ENCODE measurements at regions not wholly inside any gene's neighbourhood (a gene's known extent, or its start where the extent isn't known, plus 50 kb on each side); places are given as distances from the start of the nearest gene placed in this dataset.
"Not testable (repeated sequence)": the region's sequence is repeated elsewhere in the genome, so short reads cannot be mapped to it uniquely, and the experiment has no call there.

- H2BK5ac ChIP-seq (ENCODE audit: low read depth, low read length, poor library complexity), result no peak overlapping the region
- no peaks in the 10 kb centered on the region for H3K79me1 ChIP-seq (ENCODE audit: low read length)
- no CpG with 5 or more reads among the region's 2 CpGs for WGBS (ENCODE audit: extremely low coverage, insufficient coverage, insufficient read length)
These were observed 1646.0 kb downstream of the PCDH9 start for GRCh38 chr13:65584126-65584525.

GRCh38 chr13:65582160-65582559 lies 1648.0 kb downstream of the PCDH9 start:
- H3K18ac ChIP-seq (ENCODE audit: low read length), result no peak overlapping the region
- no peak overlapping the region for H2BK120ac ChIP-seq (ENCODE audit: insufficient read depth, low read length, poor library complexity)
- no peak overlapping the region for H4K8ac ChIP-seq (ENCODE audit: low read depth, low read length)
- H3K79me1 ChIP-seq (ENCODE audit: low read length), result no peaks in the 10 kb centered on the region
- H3K4ac ChIP-seq (ENCODE audit: low read depth, low read length), result no peak overlapping the region
- H2BK12ac ChIP-seq (ENCODE audit: low read length), result no peak overlapping the region
- no peak for DNase-seq
- H4K12ac ChIP-seq (ENCODE audit: low read depth, low read length), result no peak overlapping the region
- H3K4me3 ChIP-seq (ENCODE audit: low read depth, low read length), result no peak overlapping the region
- no peaks in the 10 kb centered on the region for H3K36me3 ChIP-seq (ENCODE audit: control insufficient read depth in 1 of 2, insufficient read depth in 2 of 2, low read length in 2 of 2)
- no peaks in the 10 kb centered on the region for H3K9me3 ChIP-seq (ENCODE audit: insufficient read depth, low read depth, low read length)
- H3K9ac ChIP-seq (ENCODE audit: low read length), result no peak overlapping the region
- no peak overlapping the region for H2AFZ ChIP-seq (ENCODE audit: insufficient read depth, low read length, poor library complexity)
- H3K27me3 ChIP-seq (ENCODE audit: insufficient read depth, low read length), result no peaks in the 10 kb centered on the region
- no peak overlapping the region for H3K4me2 ChIP-seq (ENCODE audit: low read length)
- no peaks in the 10 kb centered on the region for H3K79me2 ChIP-seq (ENCODE audit: control insufficient read depth, insufficient read depth, low read length, poor library complexity)
- H4K91ac ChIP-seq (ENCODE audit: low read depth, low read length), result no peak overlapping the region
- no peak overlapping the region for H3K23ac ChIP-seq (ENCODE audit: low read length)
- H3K14ac ChIP-seq (ENCODE audit: low read length), result no peak overlapping the region
- no peaks in the 10 kb centered on the region for H3K4me1 ChIP-seq (ENCODE audit: control insufficient read depth in 1 of 2, insufficient read depth in 2 of 2, low read length in 2 of 2)
- no peak overlapping the region for H2AK5ac ChIP-seq (ENCODE audit: low read length)
- H3K27ac ChIP-seq (ENCODE audit: low read depth, low read length), result no peak overlapping the region
- H2BK5ac ChIP-seq (ENCODE audit: low read depth, low read length, poor library complexity), result no peak overlapping the region

More at GRCh38 chr13:65584126-65584525, 1646.0 kb downstream of the PCDH9 start:
- no peaks in the 10 kb centered on the region for H3K27me3 ChIP-seq (ENCODE audit: insufficient read depth, low read length)
- no peak overlapping the region for H3K9ac ChIP-seq (ENCODE audit: low read length)
- no peaks in the 10 kb centered on the region for H3K4me1 ChIP-seq (ENCODE audit: control insufficient read depth in 1 of 2, insufficient read depth in 2 of 2, low read length in 2 of 2)
- H3K36me3 ChIP-seq (ENCODE audit: control insufficient read depth in 1 of 2, insufficient read depth in 2 of 2, low read length in 2 of 2), result no peaks in the 10 kb centered on the region
- H3K4ac ChIP-seq (ENCODE audit: low read depth, low read length), result no peak overlapping the region
- no peak overlapping the region for H3K14ac ChIP-seq (ENCODE audit: low read length)
- H3K23ac ChIP-seq (ENCODE audit: low read length), result no peak overlapping the region
- H4K12ac ChIP-seq (ENCODE audit: low read depth, low read length), result no peak overlapping the region
- no peak overlapping the region for H3K4me2 ChIP-seq (ENCODE audit: low read length)
- H2AFZ ChIP-seq (ENCODE audit: insufficient read depth, low read length, poor library complexity), result no peak overlapping the region
- H3K18ac ChIP-seq (ENCODE audit: low read length), result no peak overlapping the region
- H2AK5ac ChIP-seq (ENCODE audit: low read length), result no peak overlapping the region
- no peaks in the 10 kb centered on the region for H3K79me2 ChIP-seq (ENCODE audit: control insufficient read depth, insufficient read depth, low read length, poor library complexity)
- no peak overlapping the region for H3K4me3 ChIP-seq (ENCODE audit: low read depth, low read length)
- H2BK12ac ChIP-seq (ENCODE audit: low read length), result no peak overlapping the region
- H4K8ac ChIP-seq (ENCODE audit: low read depth, low read length), result no peak overlapping the region
- no peaks in the 10 kb centered on the region for H3K9me3 ChIP-seq (ENCODE audit: insufficient read depth, low read depth, low read length)
- no peak for DNase-seq
- H3K27ac ChIP-seq (ENCODE audit: low read depth, low read length), result no peak overlapping the region
- no peak overlapping the region for H2BK120ac ChIP-seq (ENCODE audit: insufficient read depth, low read length, poor library complexity)
- H4K91ac ChIP-seq (ENCODE audit: low read depth, low read length), result no peak overlapping the region

- DNase-seq; H2AFZ ChIP-seq (ENCODE audit: insufficient read depth, low read length, poor library complexity); H3K4ac ChIP-seq (ENCODE audit: low read depth, low read length); H2AK5ac ChIP-seq (ENCODE audit: low read length); H3K18ac ChIP-seq (ENCODE audit: low read length); H3K36me3 ChIP-seq (ENCODE audit: control insufficient read depth in 1 of 2, insufficient read depth in 2 of 2, low read length in 2 of 2); H3K79me1 ChIP-seq (ENCODE audit: low read length); H3K4me3 ChIP-seq (ENCODE audit: low read depth, low read length); H3K14ac ChIP-seq (ENCODE audit: low read length); H3K9me3 ChIP-seq (ENCODE audit: insufficient read depth, low read depth, low read length); H3K4me2 ChIP-seq (ENCODE audit: low read length); H3K27me3 ChIP-seq (ENCODE audit: insufficient read depth, low read length); H4K8ac ChIP-seq (ENCODE audit: low read depth, low read length); H4K91ac ChIP-seq (ENCODE audit: low read depth, low read length); H2BK120ac ChIP-seq (ENCODE audit: insufficient read depth, low read length, poor library complexity); H3K9ac ChIP-seq (ENCODE audit: low read length); H2BK12ac ChIP-seq (ENCODE audit: low read length); H3K27ac ChIP-seq (ENCODE audit: low read depth, low read length); H2BK5ac ChIP-seq (ENCODE audit: low read depth, low read length, poor library complexity); H3K79me2 ChIP-seq (ENCODE audit: control insufficient read depth, insufficient read depth, low read length, poor library complexity); H4K12ac ChIP-seq (ENCODE audit: low read depth, low read length); H3K23ac ChIP-seq (ENCODE audit: low read length); H3K4me1 ChIP-seq (ENCODE audit: control insufficient read depth in 1 of 2, insufficient read depth in 2 of 2, low read length in 2 of 2): not testable (repeated sequence)
- no CpG with 5 or more reads among the region's 5 CpGs for WGBS (ENCODE audit: extremely low coverage, insufficient coverage, insufficient read length)
These were observed 1665.6 kb downstream of the PCDH9 start for GRCh38 chr13:65564561-65564960.

DNA sequence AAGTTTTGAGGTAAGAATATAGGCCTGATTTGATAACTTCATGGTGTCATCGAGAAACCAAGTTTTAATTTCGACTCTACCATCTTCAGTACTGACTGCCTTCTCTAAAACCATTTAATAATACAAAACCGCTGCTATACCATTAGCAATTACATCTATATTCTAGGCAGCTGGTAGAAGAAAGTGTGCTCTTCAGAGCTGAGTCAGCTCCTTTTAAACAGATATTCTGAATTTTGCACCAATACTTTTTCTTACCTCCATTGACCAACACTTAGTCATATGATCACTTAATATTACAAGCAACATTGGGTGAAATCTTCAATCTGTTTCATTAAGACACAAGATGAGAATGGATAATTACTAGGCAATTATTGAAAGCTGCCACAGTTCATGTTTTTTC lies 1667.8 kb downstream of the PCDH9 start:
- Histone ChIP-seq H3K4me2 (ENCODE audit: low read length) (no peak overlapping the region), H3K14ac (ENCODE audit: low read length) (no peak overlapping the region), H3K23ac (ENCODE audit: low read length) (no peak overlapping the region), H2BK120ac (ENCODE audit: insufficient read depth, low read length, poor library complexity) (no peak overlapping the region), H2AFZ (ENCODE audit: insufficient read depth, low read length, poor library complexity) (no peak overlapping the region), H3K36me3 (ENCODE audit: control insufficient read depth in 1 of 2, insufficient read depth in 2 of 2, low read length in 2 of 2) (no peaks in the 10 kb centered on the region), H3K4me1 (ENCODE audit: control insufficient read depth in 1 of 2, insufficient read depth in 2 of 2, low read length in 2 of 2) (no peaks in the 10 kb centered on the region), H3K4ac (ENCODE audit: low read depth, low read length) (no peak overlapping the region), H3K27ac (ENCODE audit: low read depth, low read length) (no peak overlapping the region), H4K8ac (ENCODE audit: low read depth, low read length) (no peak overlapping the region), H3K18ac (ENCODE audit: low read length) (no peak overlapping the region), H3K79me1 (ENCODE audit: low read length) (no peaks in the 10 kb centered on the region), H3K9me3 (ENCODE audit: insufficient read depth, low read depth, low read length) (no peaks in the 10 kb centered on the region), H2BK12ac (ENCODE audit: low read length) (no peak overlapping the region), H3K4me3 (ENCODE audit: low read depth, low read length) (no peak overlapping the region), H4K12ac (ENCODE audit: low read depth, low read length) (no peak overlapping the region), H3K79me2 (ENCODE audit: control insufficient read depth, insufficient read depth, low read length, poor library complexity) (no peaks in the 10 kb centered on the region), H2AK5ac (ENCODE audit: low read length) (no peak overlapping the region), H4K91ac (ENCODE audit: low read depth, low read length) (no peak overlapping the region), H3K9ac (ENCODE audit: low read length) (no peak overlapping the region), H3K27me3 (ENCODE audit: insufficient read depth, low read length) (no peaks in the 10 kb centered on the region), H2BK5ac (ENCODE audit: low read depth, low read length, poor library complexity) (no peak overlapping the region)
- no peak for DNase-seq
- WGBS (ENCODE audit: extremely low coverage, insufficient coverage, insufficient read length), result no CpG with 5 or more reads among the region's 3 CpGs
